GM15510 (cell line): ENCODE measurements at regions not wholly inside any gene's neighbourhood (a gene's known extent, or its start where the extent isn't known, plus 50 kb on each side); places are given as distances from the start of the nearest gene placed in this dataset.

Source experiments
- POLR2A ChIP-seq: IDR thresholded peaks from 3 replicates; pipeline ENCODE4 v1.6.1; 2011; ENCODE audit warnings: borderline replicate concordance; ENCODE audit not compliant: insufficient read length; ENCODE audit errors: extremely low read depth

DNA sequence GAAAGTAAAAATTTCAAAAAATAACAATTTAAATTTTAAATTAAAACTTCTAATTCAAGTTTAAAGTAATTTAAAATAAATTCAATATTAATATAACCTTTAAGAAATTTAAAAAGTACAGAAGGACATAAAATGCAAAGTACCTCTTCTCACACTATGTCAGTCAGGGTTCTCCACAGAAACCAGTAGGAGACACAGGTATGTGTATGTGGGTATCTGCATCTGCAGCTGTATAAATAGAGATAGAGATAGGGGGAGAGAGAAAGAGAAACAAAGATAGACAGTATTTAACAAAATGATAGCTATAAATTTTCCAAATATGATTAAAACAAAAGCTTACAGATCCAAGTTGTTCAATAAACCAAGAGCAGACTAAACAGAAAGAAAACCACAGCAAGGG, 190.8 kb downstream of the ERMARD start:
- no peak for TF ChIP-seq POLR2A

DNA sequence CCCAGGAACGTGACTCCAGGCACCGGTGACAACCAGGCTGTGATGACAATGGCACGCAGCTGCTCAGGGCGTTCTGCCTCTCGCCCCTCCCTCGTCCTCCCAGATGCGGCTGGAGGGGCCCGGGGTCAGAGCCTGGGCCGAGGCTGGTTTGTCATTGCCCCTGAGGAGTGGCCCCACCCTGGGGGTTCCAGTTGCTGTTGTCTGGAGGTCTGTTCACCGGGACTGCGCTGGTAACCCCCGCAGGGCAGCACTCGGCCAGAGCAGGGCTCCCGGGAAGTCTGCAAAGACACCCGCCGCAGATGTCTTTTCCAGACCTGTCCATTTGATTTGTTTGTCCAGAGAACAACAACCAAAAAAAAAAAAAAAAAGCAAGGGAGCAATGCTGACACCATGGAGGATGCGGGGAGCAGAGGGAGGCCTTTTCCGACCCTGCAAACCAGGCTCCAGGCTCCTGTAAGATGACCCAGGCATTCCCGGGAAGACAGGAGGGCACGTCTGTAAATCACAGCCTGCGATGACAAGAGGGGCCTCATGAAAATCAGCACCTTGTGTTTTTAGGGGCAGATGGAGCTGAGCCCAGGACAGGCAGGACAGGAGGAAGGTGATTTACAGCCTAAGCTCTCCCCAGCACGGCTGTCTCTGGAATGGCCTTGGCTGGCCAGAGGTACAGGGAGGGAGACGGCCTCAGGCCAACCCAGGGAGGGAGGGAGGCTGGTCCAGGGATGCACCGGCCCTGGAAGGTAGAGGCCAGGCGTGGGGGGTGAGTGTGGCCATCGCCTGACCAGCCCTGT, 189.3 kb downstream of the ERMARD start:
- TF ChIP-seq POLR2A = no peak

- TF ChIP-seq POLR2A = no peak
Observed at GRCh38 chr6:169939554-169940164, 188.2 kb downstream of the ERMARD start.

DNA sequence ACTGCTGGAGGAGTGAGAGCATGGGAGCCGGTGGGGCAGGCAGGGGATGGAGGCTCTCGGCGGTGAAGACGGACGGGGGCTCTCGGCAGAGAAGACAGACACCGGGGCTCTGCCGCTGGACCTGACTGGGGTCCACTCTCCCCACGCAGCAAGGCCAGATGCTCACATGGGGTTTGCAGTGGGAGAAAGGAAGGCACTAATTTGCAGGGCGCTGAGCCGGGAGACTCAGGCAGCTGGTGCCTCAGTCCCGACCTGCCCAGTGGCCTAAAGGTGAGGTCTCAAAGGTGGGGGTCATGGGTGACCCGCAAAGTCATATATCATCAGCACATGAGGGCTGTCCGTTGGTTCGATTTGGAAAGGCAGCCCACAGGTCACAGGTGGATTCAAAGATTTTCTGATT, 187.3 kb downstream of the ERMARD start:
- TF ChIP-seq POLR2A = no peak

GRCh38 chr6:169938262-169938701, 186.9 kb downstream of the ERMARD start:
- no peak for TF ChIP-seq POLR2A

GRCh38 chr6:169937389-169938261, 186.2 kb downstream of the ERMARD start:
- TF ChIP-seq POLR2A = no peak

- no peak for TF ChIP-seq POLR2A
Observed at GRCh38 chr6:169936355-169936975, 185.0 kb downstream of the ERMARD start.

- no peak for TF ChIP-seq POLR2A
Observed at GRCh38 chr6:169935861-169936260, 184.4 kb downstream of the ERMARD start.

GRCh38 chr6:169935348-169935718, 183.9 kb downstream of the ERMARD start:
- TF ChIP-seq POLR2A = no peak

- no peak for TF ChIP-seq POLR2A
Observed at GRCh38 chr6:169934699-169935347, 183.4 kb downstream of the ERMARD start.

DNA sequence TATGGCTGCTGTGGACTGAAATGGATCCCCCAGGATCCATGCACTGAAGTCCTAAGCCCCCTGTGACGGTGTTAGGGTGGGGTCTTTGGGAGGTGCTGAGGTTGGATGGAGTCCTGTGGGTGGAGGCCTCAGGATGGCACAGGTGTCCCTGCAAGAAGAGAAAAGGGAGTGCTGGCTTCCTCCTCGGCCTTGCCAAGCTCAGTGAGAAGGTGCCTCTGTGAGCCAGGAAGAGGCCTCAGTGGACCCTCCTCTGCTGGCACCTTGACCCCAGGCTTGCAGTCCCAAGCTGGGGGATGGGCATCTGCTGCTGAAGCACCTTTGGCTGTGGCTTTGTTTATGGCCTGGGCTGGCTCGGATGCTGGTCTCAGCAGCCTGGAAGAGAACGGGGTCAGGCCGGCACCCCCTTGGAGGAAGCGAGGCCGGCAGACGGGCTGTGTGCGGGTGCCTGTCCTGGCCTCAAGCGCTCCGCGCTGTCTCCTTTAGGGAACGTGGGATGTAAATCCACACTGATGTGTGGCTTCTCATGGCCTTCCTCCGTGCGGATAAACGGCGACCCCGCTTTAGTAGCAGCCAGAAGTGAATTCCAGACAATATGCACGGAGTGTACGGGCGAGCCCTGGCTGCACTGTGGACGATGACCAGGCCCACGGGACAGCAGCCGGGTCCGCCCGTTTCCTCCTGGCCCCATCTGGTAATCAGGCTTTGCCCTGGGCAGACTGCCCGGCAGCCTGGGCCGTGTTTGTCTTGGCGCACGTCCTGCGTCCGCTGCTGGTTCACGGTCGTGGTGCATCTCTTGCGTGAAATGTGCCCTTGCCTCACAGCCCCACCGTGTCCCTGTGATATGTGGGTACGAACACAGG, 182.6 kb downstream of the ERMARD start:
- no peak for TF ChIP-seq POLR2A

DNA sequence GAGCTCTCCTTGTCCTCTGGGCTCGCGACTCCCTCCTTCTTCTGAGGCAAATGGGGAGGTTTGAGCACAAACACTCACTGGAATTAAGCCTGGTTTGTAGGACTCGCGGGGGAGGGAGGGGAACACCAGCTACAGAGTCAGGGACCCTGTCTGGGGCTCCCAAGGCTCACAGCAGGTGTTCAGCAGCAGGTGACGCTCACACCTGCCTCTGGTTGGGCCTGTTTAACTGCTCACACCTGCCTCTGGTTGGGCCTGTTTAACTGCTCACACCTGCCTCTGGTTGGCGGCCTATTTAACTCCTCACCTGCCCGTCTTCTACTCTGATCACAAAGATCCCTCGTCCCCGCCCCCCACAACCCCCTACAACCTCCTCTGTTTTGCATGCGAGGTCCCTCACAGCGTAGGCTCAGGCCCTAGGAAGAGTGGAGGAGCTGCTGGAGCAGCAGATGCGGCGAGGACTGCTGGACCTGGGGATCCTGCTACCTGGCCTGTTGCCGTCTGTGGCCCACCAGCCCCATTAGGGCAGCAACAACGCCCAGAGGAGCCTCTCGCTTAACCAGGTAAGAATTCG, 181.9 kb downstream of the ERMARD start:
- TF ChIP-seq POLR2A = no peak

DNA sequence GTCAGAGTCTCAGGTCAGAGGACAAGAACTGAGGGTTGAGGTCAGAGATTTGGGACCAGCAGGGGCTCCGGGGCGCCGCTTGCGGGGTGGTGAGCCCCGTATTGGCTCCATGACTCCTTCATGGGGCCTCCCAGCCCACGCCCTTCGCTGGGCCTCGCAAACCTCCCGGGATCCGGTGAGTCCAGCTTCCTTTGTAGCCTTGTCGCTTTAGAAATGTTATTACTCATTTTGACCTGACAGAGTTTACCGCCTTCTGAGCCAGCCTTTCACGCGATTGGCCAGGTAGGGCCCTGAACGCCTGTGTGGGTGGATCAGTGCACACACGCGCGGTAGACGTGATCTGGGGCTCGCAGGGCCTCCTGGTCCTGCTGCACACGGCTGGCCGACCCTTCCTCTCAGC, 181.1 kb downstream of the ERMARD start:
- TF ChIP-seq POLR2A = no peak
